GM12878 (cell line): ENCODE measurements at regions not wholly inside any gene's neighbourhood (a gene's known extent, or its start where the extent isn't known, plus 50 kb on each side); places are given as distances from the start of the nearest gene placed in this dataset.

Experiments
- ATAC-seq: fragments of 200-7000 bp; cut with Tn5 transposase; 3 replicates; pipeline ENCODE4 v1.9.1; 2020; ENCODE audit warnings: mild to moderate bottlenecking, moderate library complexity
- BruUV-seq: library from RNA; stranded (reverse); fragments of 400-500 nt; replicated peaks from 2 replicates; lab custom pipeline; 2021; lab: Mats Ljungman, UMichigan
- CTCF ChIA-PET: fragments of 300-600 bp; sonication (Branson Sonifier 250); formaldehyde crosslinking; extraction: SDS; loops from one replicate; lab custom pipeline; 2021; ENCODE audit warnings: inconsistent platforms; lab: Yijun Ruan, JAX
- POLR2A ChIA-PET: fragments of 350-600 bp; formaldehyde crosslinking; extraction: SDS; loops from one replicate; lab custom pipeline; 2021; ENCODE audit warnings: inconsistent platforms; lab: Charles Lee
- RAD21 ChIA-PET: fragments of 300-600 bp; sonication (Branson Sonifier 250); formaldehyde crosslinking; loops from one replicate; lab custom pipeline; 2023; ENCODE audit warnings: antibody characterized with exemption; ENCODE audit not compliant: unreplicated experiment; lab: Charles Lee
- SMC1A ChIA-PET: fragments of 300-600 bp; sonication (Branson Sonifier 250); formaldehyde crosslinking; loops from one replicate; lab custom pipeline; 2023; ENCODE audit not compliant: unreplicated experiment, uncharacterized antibody; lab: Charles Lee
- DNase-seq: peaks from one replicate; pipeline ENCODE4 v3.0.0-alpha.2; 2011; ENCODE audit warnings: low read depth, low spot score
- FAIRE-seq: peaks from 3 replicates; lab custom pipeline; 2011; peaks lifted over from hg19 to GRCh38; lab: Jason Lieb, UNC
- H2AFZ ChIP-seq: 2 replicates; pipeline ENCODE4 v1.6.0; 2011; ENCODE audit warnings: low read depth, low read length, control low read depth; ENCODE audit not compliant: control insufficient read depth
- H3K27ac ChIP-seq: 2 replicates; pipeline ENCODE4 v1.5.1; 2011; ENCODE audit warnings: control low read depth; ENCODE audit not compliant: control insufficient read depth, insufficient read depth
- H3K27me3 ChIP-seq, 2 experiments: replicated peaks in 1 of 2; 2 replicates each; pipeline versions ENCODE4 v1.6.0 to v1.6.1; 2011; ENCODE audit warnings: low read length in 1 of 2; ENCODE audit not compliant: control insufficient read depth in 2 of 2, insufficient read depth in 2 of 2
- H3K36me3 ChIP-seq, 2 experiments: 2 replicates each; pipeline ENCODE4 v1.5.1; 2011; ENCODE audit warnings: low read length in 1 of 2; ENCODE audit not compliant: control insufficient read depth in 2 of 2, insufficient read depth in 2 of 2
- H3K4me1 ChIP-seq: 2 replicates; pipeline ENCODE4 v1.6.1; 2011; ENCODE audit warnings: mild to moderate bottlenecking, low read length, moderate library complexity, mixed read lengths; ENCODE audit not compliant: control insufficient read depth, insufficient read depth
- H3K4me2 ChIP-seq: 2 replicates; pipeline ENCODE4 v1.6.0; 2011; ENCODE audit warnings: control low read depth; ENCODE audit not compliant: control insufficient read depth, insufficient read depth
- H3K4me3 ChIP-seq: fragments of 200-600 bp; sonication (generic); 2 replicates; pipeline ENCODE4 v1.5.1; 2016
- H3K79me2 ChIP-seq: 2 replicates; pipeline ENCODE4 v1.6.0; 2011; ENCODE audit warnings: low read length; ENCODE audit not compliant: control insufficient read depth, insufficient read depth
- H3K9ac ChIP-seq: 2 replicates; pipeline ENCODE4 v1.8.0; 2011; ENCODE audit warnings: low read length, control low read depth, mixed read lengths; ENCODE audit not compliant: control insufficient read depth, insufficient read depth
- H3K9me3 ChIP-seq: replicated peaks from 3 replicates; pipeline ENCODE4 v1.5.1; 2011; ENCODE audit warnings: mild to moderate bottlenecking, low read length; ENCODE audit not compliant: control insufficient read depth, insufficient read depth
- H4K20me1 ChIP-seq: 2 replicates; pipeline ENCODE4 v1.6.0; 2011; ENCODE audit not compliant: control insufficient read depth, insufficient read depth
- CTCF ChIP-seq, 3 experiments: IDR thresholded peaks in 2 of 3; conservative IDR thresholded peaks in 1 of 3; 2 replicates each; pipeline ENCODE4 v1.5.1; 2011; ENCODE audit warnings: low read depth in 3 of 3, low read length in 3 of 3, mild to moderate bottlenecking in 3 of 3, control low read depth in 2 of 3, moderate library complexity in 2 of 3, inconsistent platforms in 1 of 3, mixed read lengths in 1 of 3; ENCODE audit not compliant: control insufficient read depth in 2 of 3, insufficient read depth in 1 of 3; ENCODE audit errors: extremely low read depth in 1 of 3
- CUX1 ChIP-seq: IDR thresholded peaks from 2 replicates; pipeline ENCODE4 v1.6.1; 2012; ENCODE audit warnings: improper control_type of control experiment, low read depth, low read length; ENCODE audit not compliant: insufficient replicate concordance
- E2F8 ChIP-seq: fragments of 450-650 bp; IDR thresholded peaks from 2 replicates; pipeline ENCODE4 v1.6.1; 2018; ENCODE audit warnings: mild to moderate bottlenecking, low read depth, moderate library complexity; ENCODE audit not compliant: partially characterized antibody
- IRF4 ChIP-seq: IDR thresholded peaks from 2 replicates; pipeline ENCODE4 v1.6.1; 2011; ENCODE audit warnings: low read depth, low read length
- NFIC ChIP-seq: IDR thresholded peaks from 2 replicates; pipeline ENCODE4 v1.6.1; 2012; ENCODE audit warnings: low read depth, mild to moderate bottlenecking, inconsistent platforms, low read length, moderate library complexity
- YY1 ChIP-seq: IDR thresholded peaks from 2 replicates; pipeline ENCODE4 v1.6.1; 2011; ENCODE audit warnings: low read depth, mild to moderate bottlenecking, low read length
- ZNF217 ChIP-seq: fragments of 450-650 bp; IDR thresholded peaks from 2 replicates; pipeline ENCODE4 v1.6.1; 2017; ENCODE audit warnings: antibody characterized with exemption, mild to moderate bottlenecking
- WGBS: methylation state at CpG from one replicate; pipeline ENCODE4 v1.1.6; 2016; ENCODE audit warnings: low lambda C conversion rate; ENCODE audit not compliant: insufficient replicate concordance, insufficient coverage; ENCODE audit errors: missing lambda C conversion rate; 5-methylcytosine and 5-hydroxymethylcytosine counted together
- in situ Hi-C: fragments of 300-500 bp; cut with MboI; formaldehyde crosslinking; loops from 9 replicates; pipeline ENCODE4 v1.14.3; 2018; ENCODE audit warnings: mixed read lengths
- intact Hi-C: fragments of 100-400 bp; cut with micrococcal nuclease; formaldehyde crosslinking; loops from one replicate; pipeline ENCODE4 v1.14.2; 2022; ENCODE audit not compliant: unreplicated experiment
- TF ChIP-seq, protein P1 (sequence below): fragments of 450-650 bp; IDR thresholded peaks from 2 replicates; pipeline ENCODE4 v1.6.1; 2016; ENCODE audit warnings: mild to moderate bottlenecking, moderate library complexity, borderline replicate concordance

GRCh38 chr11:88231894-88232482 lies 56.7 kb upstream of the RAB38 start:
- FAIRE-seq: peak; percentile 85
- no peak for DNase-seq
- Histone ChIP-seq H3K27ac (no peak overlapping the region), H3K4me1 (no peaks in the 10 kb centered on the region), H3K4me3 (no peak overlapping the region), H3K9ac (no peak overlapping the region), H3K36me3 (no peaks in the 10 kb centered on the region), H3K4me2 (no peak overlapping the region), H3K9me3 (peaks cover 2% of the 10 kb centered on the region), H2AFZ (no peak overlapping the region), H3K27me3 (no peaks in the 10 kb centered on the region), H4K20me1 (no peaks in the 10 kb centered on the region), H3K79me2 (no peaks in the 10 kb centered on the region)
- in situ Hi-C loops: no loop called here
- SMC1A ChIA-PET: interaction anchor here (0.6 to 3.2 kb wide), 34 partner anchors 11 to 320 kb away, joined by 3 to 18 read pairs (median 4); no protein-coding TSS in a partner anchor
- POLR2A ChIA-PET: no interaction called here
- WGBS: 29% methylated on average over 5 of the region's 5 CpGs
- RAD21 ChIA-PET: interaction anchor here (0.9 to 4.1 kb wide), 14 partner anchors 8 to 655 kb away, joined by 3 to 25 read pairs (median 4); no protein-coding TSS in a partner anchor
- peak; percentile 97 for ATAC-seq
- CTCF ChIA-PET: interaction anchor here (0.7 to 2.9 kb wide), 40 partner anchors 8 to 320 kb away, joined by 3 to 10 read pairs (median 4); no protein-coding TSS in a partner anchor
- no TSS peak for BruUV-seq
- intact Hi-C loops: loop anchor here (1.0 to 5.0 kb wide), 4 partner anchors 95 to 655 kb away; no protein-coding TSS in a partner anchor
- no peak for TF ChIP-seq IRF4
- TF ChIP-seq E2F8: no peak
- TF ChIP-seq YY1: 0 out of 2 replicates have a peak, but pooled peaks have one; percentile 14
- TF ChIP-seq, protein P1, sequence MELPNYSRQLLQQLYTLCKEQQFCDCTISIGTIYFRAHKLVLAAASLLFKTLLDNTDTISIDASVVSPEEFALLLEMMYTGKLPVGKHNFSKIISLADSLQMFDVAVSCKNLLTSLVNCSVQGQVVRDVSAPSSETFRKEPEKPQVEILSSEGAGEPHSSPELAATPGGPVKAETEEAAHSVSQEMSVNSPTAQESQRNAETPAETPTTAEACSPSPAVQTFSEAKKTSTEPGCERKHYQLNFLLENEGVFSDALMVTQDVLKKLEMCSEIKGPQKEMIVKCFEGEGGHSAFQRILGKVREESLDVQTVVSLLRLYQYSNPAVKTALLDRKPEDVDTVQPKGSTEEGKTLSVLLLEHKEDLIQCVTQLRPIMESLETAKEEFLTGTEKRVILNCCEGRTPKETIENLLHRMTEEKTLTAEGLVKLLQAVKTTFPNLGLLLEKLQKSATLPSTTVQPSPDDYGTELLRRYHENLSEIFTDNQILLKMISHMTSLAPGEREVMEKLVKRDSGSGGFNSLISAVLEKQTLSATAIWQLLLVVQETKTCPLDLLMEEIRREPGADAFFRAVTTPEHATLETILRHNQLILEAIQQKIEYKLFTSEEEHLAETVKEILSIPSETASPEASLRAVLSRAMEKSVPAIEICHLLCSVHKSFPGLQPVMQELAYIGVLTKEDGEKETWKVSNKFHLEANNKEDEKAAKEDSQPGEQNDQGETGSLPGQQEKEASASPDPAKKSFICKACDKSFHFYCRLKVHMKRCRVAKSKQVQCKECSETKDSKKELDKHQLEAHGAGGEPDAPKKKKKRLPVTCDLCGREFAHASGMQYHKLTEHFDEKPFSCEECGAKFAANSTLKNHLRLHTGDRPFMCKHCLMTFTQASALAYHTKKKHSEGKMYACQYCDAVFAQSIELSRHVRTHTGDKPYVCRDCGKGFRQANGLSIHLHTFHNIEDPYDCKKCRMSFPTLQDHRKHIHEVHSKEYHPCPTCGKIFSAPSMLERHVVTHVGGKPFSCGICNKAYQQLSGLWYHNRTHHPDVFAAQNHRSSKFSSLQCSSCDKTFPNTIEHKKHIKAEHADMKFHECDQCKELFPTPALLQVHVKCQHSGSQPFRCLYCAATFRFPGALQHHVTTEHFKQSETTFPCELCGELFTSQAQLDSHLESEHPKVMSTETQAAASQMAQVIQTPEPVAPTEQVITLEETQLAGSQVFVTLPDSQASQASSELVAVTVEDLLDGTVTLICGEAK: no peak
- TF ChIP-seq CTCF (IDR thresholded peaks at IDR 0.05 in 2 of 3, conservative IDR thresholded peaks at IDR 0.05 in 1 of 3; ENCODE audit: control insufficient read depth in 2 of 3, extremely low read depth in 1 of 3, insufficient read depth in 1 of 3, low read depth in 3 of 3, low read length in 3 of 3): peak; percentile 45 to 68 (median 62)
- TF ChIP-seq NFIC: no peak
- TF ChIP-seq ZNF217: no peak
- TF ChIP-seq CUX1: no peak
